ENCODE measurements at regions not wholly inside any gene's neighbourhood (a gene's known extent, or its start where the extent isn't known, plus 50 kb on each side); places are given as distances from the start of the nearest gene placed in this dataset.

DNA sequence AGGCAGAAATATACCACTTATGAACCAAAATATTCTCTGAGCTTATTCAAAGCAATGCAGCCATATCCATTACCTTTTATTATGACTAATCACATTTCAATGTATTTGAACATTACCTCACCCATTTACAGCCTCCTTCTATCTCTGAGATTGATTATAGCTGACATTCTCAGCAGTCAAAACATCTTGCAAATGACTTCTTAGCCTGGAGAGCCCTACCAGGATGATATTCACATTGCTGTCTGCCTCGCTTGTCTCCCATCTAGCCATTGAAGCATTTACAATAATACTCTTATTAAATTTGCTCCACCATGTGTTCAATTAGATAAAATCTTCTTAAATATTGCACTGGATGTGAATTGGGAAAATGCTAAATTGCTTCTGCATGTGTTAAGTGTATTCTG lies 1879.9 kb upstream of the ACO1 start:
- ChIA-PET CTCF (no interaction called here), POLR2A (no interaction called here)
- Histone ChIP-seq H2AFZ (ENCODE audit: low read depth, low read length) (no peak overlapping the region), H4K20me1 (replicated peaks; ENCODE audit: control insufficient read depth, extremely low read depth, insufficient read depth, low read length) (no peaks in the 10 kb centered on the region), H3K9me1 (replicated peaks; ENCODE audit: control insufficient read depth, extremely low read depth, insufficient read depth, low read length) (no peaks in the 10 kb centered on the region), H3K79me2 (ENCODE audit: control insufficient read depth, insufficient read depth, low read length) (no peaks in the 10 kb centered on the region), H3K9ac (replicated peaks; ENCODE audit: extremely low read depth, insufficient read depth, low read length) (no peak overlapping the region), H3K27me3 (ENCODE audit: control insufficient read depth in 2 of 2, insufficient read depth in 2 of 2, low read length in 2 of 2) (no peaks in the 10 kb centered on the region), H3K4me3 (replicated peaks in 1 of 3; ENCODE audit: insufficient read depth in 1 of 3, low read depth in 1 of 3, low read length in 3 of 3) (no peak overlapping the region), H3K9me3 (replicated peaks; ENCODE audit: control insufficient read depth, insufficient read depth, low read length) (no peaks in the 10 kb centered on the region), H3K27ac (ENCODE audit: insufficient read depth, low read depth, low read length) (no peak overlapping the region), H3K4me2 (ENCODE audit: insufficient read depth, low read length) (no peak overlapping the region), H3K4me1 (ENCODE audit: control insufficient read depth, extremely low read depth, insufficient read depth, low read length) (no peaks in the 10 kb centered on the region), H3K36me3 (ENCODE audit: control insufficient read depth in 2 of 2, extremely low read depth in 1 of 2, insufficient read depth in 2 of 2, low read length in 2 of 2) (no peaks in the 10 kb centered on the region)
- no peak for DNase-seq (ENCODE audit: low read depth, low spot score)
- dilution Hi-C loops (cut with MboI; ENCODE audit: extremely low pct_ligation_motif_present, low sequenced_read_pairs) (no loop called here), intact Hi-C loops (cut with micrococcal nuclease) (no loop called here)
- TF ChIP-seq JUN (IDR thresholded peaks at IDR 0.05; ENCODE audit: borderline replicate concordance, insufficient read depth, insufficient read length, low read depth) = no peak
- TF ChIP-seq GATA2 (IDR thresholded peaks at IDR 0.05; ENCODE audit: insufficient read depth, insufficient read length, low read depth, low read length) = no peak
- no peak for TF ChIP-seq EZH2 (IDR thresholded peaks at IDR 0.05; ENCODE audit: borderline replicate concordance, low read depth, low read length, severe bottlenecking)
- TF ChIP-seq POLR2AphosphoS5 (IDR thresholded peaks at IDR 0.05; ENCODE audit: insufficient read depth, low read depth, low read length) = no peak
- no peak for TF ChIP-seq POLR2A (IDR thresholded peaks at IDR 0.05; ENCODE audit: low read depth, low read length)
- TF ChIP-seq, protein P1, sequence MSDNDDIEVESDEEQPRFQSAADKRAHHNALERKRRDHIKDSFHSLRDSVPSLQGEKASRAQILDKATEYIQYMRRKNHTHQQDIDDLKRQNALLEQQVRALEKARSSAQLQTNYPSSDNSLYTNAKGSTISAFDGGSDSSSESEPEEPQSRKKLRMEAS (IDR thresholded peaks at IDR 0.05; ENCODE audit: insufficient read depth, insufficient read length) = no peak
- no peak for TF ChIP-seq MYC (IDR thresholded peaks at IDR 0.05; ENCODE audit: low read depth, low read length)
- TF ChIP-seq FOS (IDR thresholded peaks at IDR 0.05; ENCODE audit: borderline replicate concordance, insufficient read depth, low read length) = no peak
- TF ChIP-seq, protein P2, sequence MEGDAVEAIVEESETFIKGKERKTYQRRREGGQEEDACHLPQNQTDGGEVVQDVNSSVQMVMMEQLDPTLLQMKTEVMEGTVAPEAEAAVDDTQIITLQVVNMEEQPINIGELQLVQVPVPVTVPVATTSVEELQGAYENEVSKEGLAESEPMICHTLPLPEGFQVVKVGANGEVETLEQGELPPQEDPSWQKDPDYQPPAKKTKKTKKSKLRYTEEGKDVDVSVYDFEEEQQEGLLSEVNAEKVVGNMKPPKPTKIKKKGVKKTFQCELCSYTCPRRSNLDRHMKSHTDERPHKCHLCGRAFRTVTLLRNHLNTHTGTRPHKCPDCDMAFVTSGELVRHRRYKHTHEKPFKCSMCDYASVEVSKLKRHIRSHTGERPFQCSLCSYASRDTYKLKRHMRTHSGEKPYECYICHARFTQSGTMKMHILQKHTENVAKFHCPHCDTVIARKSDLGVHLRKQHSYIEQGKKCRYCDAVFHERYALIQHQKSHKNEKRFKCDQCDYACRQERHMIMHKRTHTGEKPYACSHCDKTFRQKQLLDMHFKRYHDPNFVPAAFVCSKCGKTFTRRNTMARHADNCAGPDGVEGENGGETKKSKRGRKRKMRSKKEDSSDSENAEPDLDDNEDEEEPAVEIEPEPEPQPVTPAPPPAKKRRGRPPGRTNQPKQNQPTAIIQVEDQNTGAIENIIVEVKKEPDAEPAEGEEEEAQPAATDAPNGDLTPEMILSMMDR (IDR thresholded peaks at IDR 0.05; ENCODE audit: extremely low read depth in 1 of 2, insufficient read depth in 1 of 2, low read depth in 1 of 2, low read length in 2 of 2) = no peak
- FAIRE-seq = no peak
- BruUV-seq (replicated peaks) = no TSS peak
